HG03064 (cell line): ENCODE measurements at regions not wholly inside any gene's neighbourhood (a gene's known extent, or its start where the extent isn't known, plus 50 kb on each side); places are given as distances from the start of the nearest gene placed in this dataset.
"Not testable (repeated sequence)": the region's sequence is repeated elsewhere in the genome, so short reads cannot be mapped to it uniquely, and the experiment has no call there.

Source experiments
- ATAC-seq: cut with Tn5 transposase; IDR thresholded peaks from one replicate; pipeline ENCODE4 v1.9.1; 2021; ENCODE audit warnings: low read depth; ENCODE audit not compliant: unreplicated experiment

DNA sequence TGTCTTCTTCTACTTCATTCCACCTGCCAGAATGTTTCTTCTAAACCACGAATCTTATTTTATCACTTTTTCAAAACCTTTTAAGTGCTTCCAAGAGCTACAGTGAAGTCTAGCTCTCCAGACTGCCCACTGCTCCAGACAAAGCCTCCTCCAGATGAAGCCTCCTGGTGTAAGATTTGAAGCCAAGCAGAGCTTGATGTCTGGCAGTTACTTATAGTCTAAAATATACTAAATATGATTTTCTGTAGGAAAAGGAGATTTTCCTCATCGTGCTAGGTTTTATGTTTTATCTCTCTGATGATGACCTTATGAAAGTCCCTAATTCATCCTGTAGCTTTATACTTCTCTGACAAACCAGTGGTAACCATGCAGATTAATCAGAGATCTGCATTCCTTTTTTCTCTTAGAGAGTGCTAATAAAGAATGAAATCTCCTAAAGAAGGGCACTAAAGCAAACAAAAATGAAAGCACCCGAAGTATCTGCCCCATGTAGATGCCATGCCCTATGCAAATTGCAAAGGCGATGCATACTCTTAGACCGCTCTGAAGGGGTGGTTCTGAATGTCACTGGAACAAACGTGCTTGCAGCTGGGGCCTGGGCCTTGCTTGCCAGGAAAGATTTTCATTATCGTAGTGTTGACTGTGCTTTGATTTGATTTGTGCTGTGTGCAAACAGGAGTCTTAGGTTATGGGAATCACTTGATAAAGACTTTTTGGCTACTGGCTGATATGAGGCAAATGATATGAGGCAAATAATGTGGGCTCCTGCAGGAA is 314.2 kb downstream of the PID1 start:
- ATAC-seq: no peak

DNA sequence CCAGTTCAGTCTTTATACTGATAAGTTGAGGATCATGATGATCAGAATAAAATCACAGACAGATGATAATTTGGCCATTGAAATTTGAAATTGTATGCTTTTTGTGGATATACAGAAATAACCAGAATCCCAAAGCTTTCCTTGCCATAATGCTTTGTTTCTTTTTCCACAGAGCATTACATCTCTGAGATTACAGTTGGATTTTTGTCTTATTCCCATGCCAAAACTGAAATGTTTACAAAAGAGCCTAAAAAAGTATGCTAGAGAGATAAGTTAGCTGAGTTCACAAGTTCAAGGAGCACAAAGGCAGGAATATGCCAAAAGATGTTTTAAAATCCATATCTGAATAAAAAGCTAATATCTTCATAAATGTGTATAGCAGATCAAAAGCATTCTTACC is 321.3 kb downstream of the PID1 start:
- ATAC-seq: no peak

DNA sequence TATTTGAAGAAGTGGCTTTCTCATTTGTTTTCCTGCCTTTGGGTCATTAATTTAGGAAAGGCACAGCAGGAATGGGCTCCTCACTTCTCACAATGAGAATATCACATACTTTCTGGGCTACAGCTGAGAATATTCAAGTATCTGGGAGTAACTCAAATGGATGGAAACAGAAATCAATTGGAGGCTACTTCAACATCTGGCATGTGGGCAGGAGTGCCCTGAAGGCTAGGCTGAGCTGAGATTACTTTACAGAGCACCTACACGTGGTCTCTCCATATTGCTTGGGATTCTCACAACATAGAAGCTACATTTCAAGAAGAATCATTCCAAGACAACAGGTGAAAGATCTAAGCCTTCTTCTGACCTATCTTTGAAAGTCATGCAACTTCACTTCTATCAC is 325.4 kb downstream of the PID1 start:
- no peak for ATAC-seq

DNA sequence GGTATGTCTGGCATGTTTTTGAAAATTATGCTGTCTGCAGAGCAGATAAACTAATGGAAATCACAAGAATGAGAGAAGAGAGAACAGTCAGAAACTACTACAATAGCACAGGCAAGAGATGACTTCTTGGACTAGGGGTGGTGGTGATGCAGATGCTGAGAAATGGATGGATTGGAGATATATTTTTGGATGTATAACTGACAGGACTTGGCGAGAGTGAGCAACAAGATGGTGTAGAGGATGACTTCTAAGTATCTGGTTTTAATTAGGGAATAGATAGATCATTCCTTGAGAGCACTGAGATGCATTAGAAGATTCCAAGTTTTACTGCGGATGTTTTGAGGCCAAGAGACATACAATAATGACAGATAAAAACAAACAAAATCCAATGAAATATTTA is 328.2 kb downstream of the PID1 start:
- ATAC-seq: no peak

DNA sequence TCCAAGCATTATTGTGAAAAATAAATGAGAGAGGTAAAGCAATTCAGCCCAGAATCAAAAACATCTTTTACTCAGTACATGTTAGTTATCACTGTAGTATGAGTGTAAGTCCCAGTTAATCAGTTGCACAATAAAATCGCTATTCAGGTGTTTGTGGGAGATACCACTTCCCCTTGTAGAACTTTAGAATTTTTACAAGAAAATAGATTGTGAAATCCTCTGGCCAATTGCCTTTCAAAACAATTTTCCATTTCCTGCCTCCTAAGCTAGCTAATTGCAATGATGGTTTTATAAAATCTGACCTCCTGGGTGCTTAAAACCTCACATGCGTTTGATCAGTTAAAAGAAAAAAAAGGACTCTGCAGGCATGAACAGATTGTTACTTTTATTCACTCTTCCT is 332.5 kb downstream of the PID1 start:
- ATAC-seq: no peak

DNA sequence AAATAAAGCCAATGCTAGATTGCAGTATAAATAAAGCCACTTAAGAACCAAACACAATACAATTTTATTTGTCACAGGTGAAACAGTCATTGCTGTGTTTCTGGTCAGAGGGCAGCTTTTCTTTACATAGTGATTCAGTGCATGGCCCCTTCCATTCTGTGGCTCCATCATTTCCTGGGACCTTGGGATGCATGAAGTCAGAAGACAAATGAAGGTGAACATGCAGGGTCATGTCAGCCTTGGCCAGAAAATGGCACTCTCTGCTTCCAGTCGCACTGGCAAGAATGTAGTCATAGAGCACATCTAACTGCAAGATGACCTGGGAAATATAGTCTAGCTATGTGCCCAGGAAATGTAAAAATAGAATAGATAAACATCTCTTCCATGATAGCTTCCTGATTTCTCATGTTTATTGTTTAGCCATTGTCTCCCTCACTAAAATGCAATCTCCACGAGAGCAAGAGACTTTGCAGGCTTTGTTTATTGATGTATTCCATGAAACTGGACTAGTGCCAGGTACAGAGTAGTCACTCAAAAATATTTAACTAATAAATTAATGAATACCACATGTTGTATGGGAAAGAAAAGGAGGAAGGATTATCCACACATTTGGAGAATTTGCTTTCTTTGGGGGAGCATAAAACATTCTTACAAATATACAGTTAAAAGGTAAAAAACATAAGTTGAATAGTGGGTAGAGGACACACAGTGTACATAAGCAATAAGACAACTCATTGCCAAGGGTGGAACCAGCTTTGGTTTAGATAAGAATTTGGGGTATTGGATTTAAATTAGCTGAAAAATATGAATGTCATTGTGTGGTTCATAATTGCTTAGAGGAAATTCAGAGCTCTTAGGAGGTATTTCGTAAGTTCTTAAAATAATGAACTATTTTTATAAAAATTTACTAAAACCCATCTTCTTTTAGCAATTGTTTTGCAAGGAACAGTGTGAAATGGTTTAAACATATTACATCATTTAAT is 343.8 kb downstream of the PID1 start:
- ATAC-seq: no peak

DNA sequence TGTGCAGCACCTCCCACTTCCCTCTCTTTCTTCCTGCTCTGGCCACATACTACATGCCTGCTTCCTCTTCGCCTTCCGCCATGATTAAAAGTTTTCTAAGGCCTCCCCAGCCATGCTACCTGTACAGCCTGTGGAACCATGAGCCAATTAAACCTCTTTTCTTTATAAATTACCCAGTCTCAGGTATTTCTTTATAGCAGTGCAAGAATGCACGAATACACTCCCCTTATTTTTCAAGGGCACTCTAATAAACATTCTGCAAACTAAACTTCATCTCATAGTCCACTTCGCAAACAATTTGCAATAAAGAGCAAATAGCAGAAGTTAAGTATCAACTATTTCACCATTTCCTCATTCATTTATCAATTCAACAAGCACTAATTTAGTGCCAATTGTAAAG is 351.3 kb downstream of the PID1 start:
- no peak for ATAC-seq

DNA sequence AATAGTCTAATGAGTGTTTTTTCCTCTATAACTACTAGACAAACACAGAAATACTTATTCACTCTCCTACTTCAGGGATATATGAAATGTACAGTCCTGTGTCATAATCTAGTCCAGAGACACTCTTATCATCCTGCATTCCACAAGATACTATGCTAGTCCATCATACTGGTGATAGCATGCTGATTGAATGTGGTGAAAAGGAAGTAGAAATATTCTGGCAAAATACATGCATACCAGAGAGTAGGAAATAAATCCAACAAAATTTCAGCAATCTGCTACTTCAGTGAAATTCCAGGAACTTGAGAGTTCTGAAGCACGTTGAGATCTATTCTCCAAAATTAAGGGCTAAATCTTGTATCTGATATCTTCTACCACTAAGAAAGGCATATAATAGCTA is 353.9 kb downstream of the PID1 start:
- ATAC-seq: no peak

DNA sequence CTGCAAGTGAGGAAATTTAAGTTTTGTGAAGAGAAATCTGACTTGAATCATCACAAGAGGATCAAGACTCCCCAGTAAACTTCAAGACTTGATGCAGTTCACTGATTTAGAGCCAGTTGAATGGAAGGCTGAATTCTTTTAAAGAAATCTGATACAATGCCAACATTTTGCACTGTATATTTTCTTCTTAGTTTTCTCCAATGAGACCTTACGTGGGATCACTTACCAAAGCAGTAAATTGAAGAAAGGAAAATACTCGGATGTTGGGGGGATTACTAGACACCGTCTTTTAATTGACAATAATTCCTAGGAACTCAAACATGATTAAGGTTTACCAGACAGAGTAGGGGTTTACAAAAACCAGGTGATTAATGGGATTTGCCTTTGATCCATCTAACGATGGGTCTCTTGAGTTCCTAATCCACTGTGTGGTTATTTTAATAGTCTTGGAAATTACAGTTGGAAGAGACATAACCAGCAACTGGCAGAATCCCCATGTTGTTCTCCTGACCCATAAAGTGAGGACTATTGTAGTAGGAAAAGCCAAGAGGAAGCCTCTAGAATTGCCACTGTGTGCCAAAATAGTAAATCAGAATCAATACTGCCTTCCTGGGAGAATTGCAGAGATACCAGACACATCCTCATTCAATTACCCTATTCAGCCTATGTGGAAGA is 354.5 kb downstream of the PID1 start:
- no peak for ATAC-seq

DNA sequence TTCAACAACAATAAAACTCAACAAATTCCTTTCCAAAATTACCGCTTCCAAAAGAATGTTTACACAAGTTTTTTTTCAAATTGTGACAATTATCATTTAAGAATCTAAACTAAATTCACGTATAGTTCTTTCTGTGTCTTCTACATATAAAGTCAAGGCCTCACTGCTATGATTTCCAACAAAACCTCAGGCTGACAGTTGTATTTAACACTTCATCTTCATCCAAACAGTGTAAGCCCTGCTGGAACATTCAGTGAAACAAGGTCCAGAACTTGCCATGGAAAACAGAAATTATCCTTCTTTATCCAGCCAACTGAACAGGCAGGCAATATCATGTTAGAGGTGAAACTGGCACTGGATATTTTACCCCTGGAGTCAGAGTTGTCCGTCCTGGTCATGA is 357.9 kb downstream of the PID1 start:
- ATAC-seq: no peak

DNA sequence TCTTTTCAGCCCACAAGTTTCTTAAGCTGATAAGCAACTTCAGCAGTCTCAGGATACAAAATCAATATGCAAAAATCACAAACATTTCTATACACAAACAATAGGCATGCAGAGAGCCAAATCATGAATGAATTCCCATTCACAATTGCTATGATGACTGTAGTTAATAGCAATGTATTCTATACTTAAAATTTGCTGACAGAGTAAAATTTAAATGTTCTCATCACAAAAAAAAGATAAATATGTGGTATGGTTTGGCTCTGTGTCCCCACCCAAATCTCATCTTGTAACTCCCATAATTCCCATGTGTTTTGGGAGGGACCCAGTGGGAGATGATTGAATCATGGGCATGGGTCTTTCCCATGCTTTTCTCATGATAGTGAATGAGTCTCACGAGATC is 360.2 kb downstream of the PID1 start:
- ATAC-seq: not testable (repeated sequence)

DNA sequence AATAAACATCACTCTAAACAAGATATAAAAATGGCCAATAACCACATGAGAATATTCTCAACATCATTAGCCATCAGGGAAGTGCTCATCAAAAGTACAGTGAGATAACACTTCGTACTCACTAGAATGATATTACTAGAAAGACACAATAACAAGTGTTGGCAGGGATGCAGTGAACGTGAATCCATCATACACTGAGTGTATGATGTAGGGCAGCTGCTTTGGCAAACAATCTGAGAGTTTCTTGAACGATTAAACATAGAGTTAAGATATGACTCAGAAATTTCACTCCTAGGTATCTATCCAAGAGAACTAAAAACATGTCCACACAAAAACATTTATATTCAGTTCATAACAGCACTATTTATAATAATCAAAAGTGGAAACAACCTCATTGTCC is 368.9 kb downstream of the PID1 start:
- no peak for ATAC-seq

DNA sequence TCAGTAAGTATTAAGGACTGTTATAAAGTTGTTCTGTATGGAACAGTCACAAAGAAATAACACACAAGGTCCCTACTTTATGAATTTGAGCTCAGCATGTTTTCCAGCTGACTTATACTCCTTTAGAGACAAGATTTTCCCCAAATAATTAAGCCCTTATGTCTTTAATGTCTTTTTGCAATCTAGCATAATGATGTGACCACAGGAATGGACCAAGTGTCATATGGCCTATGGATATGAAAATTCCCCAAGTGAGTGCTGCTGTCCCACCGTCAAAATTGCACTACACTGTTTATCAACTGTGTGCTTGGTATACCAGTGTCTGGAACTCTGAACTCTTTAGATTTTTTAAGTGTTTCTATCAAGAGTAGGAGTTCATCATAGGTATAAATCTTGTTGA is 369.6 kb downstream of the PID1 start:
- no peak for ATAC-seq

DNA sequence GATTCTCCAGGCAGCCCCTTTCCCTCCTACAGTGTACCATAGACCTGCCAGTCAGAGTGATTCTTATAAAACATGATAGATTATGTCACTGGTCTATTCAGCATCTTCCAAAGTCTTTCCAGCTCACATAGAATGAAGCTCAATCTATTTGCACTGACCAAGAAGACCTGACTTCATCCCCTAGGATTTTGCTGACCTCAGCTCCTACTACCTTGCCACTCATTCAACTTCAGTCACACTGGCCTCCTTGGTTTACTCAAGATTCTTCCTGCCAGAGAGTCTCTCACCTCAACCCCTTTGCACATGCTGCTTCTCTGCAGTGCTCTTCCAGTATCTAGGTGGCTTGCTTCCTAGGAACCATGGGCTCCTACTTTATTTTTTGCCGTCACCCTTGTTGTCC is 392.9 kb downstream of the PID1 start:
- no peak for ATAC-seq

DNA sequence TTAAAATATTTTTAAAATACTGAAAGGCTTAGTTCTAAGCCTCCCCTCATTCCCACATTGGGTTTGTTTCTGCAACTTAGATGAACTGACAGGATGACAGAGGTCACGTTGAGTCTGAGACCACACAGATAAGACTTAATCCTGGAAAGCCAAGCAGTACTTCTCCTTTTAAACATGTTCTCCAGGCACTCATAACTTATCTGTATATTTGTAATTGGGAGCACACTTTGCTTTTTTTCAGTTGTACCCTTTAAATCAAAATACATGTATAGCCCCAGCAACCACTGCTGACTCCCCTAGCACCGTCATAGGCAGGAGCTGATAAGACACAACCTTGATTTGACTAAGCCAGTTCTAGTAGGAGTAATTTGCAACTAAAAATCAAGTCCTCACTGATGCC is 394.8 kb downstream of the PID1 start:
- ATAC-seq: no peak

DNA sequence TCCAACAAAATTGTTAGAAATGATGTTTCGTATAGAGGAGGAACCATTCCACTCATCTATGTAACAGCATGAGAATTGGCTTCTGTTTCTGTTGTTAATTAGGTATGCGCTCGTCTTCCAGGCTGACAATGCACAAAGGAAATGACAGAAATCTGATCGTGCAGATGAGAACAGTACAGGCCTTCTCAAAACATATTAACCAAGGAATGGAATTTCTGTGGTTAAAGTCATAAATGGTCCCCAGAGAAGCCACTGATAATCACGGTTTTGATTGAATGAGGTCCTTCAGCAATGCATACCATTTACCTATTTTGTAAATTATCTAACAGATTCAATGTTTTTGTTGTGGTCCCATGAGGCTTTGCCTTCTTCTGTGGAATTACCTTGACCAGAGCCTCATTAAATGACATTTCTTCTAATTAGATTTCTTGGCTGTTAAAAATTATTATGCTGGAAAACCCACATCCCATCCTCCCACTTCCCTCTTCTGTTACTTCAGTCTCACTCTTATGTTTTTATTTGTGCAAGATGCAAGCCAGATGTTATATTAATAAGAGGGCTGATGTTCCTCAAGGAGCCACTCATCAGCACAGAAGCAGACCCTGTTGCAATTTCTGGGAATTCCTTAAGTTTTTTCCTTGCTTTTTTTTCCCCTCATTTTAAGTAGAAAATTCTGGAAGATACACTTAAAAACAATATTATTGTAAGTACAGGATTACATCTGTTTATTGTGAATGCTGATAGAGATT is 395.8 kb downstream of the PID1 start:
- no peak for ATAC-seq

DNA sequence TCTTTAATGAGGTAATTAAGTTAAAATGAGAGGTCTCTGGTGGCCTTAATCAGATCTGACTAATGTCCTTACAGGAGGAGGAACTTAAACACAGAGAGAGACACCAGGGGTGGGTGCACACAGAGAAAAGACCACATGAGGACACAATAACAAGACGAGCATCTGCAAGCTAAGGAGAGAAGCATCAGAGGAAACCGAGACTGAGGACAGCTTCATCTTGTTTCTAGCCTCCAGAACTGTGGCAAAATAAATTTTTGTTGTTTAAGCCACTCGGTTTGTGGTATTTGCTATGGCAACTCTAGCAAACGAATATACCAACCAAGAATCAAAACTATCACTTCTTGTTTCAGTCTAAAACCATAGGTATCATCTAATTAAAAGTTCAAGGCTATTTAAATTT is 400.1 kb downstream of the PID1 start:
- no peak for ATAC-seq

DNA sequence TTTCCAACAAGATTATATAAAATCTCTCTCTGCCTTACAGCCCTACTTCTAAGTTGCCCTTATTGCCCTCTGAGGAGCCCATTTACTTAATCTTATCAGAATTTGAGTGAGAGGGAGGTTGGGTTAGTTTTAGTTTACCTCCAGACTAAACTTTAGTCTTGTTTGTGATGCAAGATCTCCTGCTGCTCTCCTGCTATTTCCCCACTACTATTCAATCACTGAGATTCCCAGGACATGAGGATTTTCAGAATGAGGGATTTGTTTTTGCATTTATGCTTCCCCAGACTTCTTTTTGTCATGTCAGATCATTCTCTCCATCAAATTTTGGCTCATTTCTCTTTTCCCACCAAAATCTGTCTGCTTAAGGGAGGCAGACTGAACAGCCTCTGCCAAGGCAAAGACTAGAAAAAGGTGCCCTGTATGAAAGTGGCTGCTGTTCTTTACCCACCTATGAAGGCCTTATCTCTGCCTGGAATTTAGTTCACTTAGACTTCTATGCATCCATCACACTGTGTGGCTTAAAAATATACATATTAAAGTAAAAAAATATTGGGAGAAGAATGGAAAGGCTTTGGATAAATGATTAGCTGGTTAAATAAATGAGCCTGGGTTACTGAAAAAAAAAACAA is 401.3 kb downstream of the PID1 start:
- ATAC-seq: no peak

DNA sequence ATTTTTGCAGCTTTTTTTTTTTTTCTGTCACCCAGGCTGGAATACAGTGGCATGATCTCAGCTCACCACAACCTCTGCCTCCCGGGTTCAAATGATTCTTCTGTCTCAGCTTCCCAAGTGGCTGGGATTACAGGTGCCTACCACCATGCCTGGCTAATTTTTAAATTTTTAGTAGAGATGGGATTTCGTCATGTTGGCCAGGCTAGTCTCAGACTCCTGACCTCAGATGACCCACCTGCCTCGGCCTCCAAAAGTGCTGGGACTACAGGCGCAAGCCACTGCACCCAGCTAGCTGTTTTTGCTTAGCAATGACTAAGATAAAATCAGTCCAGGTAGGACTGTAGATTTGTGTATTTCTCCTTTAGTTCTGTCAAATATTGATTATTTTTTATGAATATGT is 403.7 kb downstream of the PID1 start:
- no peak for ATAC-seq

DNA sequence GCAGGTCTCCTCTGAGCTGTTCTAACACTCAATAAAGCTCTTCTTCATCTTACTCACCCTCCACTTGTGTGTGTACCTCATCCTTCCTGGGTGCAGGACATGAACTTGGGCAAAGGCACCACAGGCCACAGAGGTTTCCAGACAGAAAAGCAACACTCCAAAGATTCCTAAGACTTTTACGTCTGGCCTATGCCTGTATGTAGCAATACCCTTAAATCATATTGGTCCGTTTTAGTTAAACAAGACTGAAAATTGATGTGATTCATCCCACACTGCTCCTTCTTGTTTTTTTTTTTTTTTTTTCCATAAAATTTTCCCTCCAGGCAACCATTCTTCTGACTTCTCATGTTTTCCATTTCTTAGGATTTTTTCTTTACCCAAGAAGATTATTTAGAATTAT is 404.3 kb downstream of the PID1 start:
- ATAC-seq: no peak
